NCI-H748 (cell line): ENCODE measurements at regions not wholly inside any gene's neighbourhood (a gene's known extent, or its start where the extent isn't known, plus 50 kb on each side); places are given as distances from the start of the nearest gene placed in this dataset.
A peak's percentile ranks its signal among the peaks of the same experiment; 100 is the strongest.

Experiments used
- DNase-seq: peaks from one replicate; lab custom pipeline; 2025; ENCODE audit not compliant: unreplicated experiment; lab: John Stamatoyannopoulos, UW

GRCh38 chr15:29390051-29390450, 120.4 kb upstream of the NSMCE3 start:
- no peak for DNase-seq

GRCh38 chr15:29386523-29386922, 116.9 kb upstream of the NSMCE3 start:
- no peak for DNase-seq

GRCh38 chr15:29383367-29383766, 113.7 kb upstream of the NSMCE3 start:
- DNase-seq = no peak

GRCh38 chr15:29382862-29383261, 113.2 kb upstream of the NSMCE3 start:
- DNase-seq = no peak

- DNase-seq = no peak
Observed at GRCh38 chr15:29380466-29380865, 110.8 kb upstream of the NSMCE3 start.

GRCh38 chr15:29379647-29380046, 110.0 kb upstream of the NSMCE3 start:
- DNase-seq = no peak

GRCh38 chr15:29377161-29377560, 107.5 kb upstream of the NSMCE3 start:
- DNase-seq = no peak

- DNase-seq = no peak
Observed at GRCh38 chr15:29376590-29376989, 107.0 kb upstream of the NSMCE3 start.

GRCh38 chr15:29369261-29369660, 99.6 kb upstream of the NSMCE3 start:
- no peak for DNase-seq

GRCh38 chr15:29364426-29365078, 94.9 kb upstream of the NSMCE3 start:
- DNase-seq = no peak

GRCh38 chr15:29361560-29361959, 91.9 kb upstream of the NSMCE3 start:
- no peak for DNase-seq

GRCh38 chr15:29360152-29360551, 90.5 kb upstream of the NSMCE3 start:
- no peak for DNase-seq

GRCh38 chr15:29356786-29357185, 87.2 kb upstream of the NSMCE3 start:
- DNase-seq = no peak

- DNase-seq = no peak
Observed at GRCh38 chr15:29355477-29355876, 85.9 kb upstream of the NSMCE3 start.

GRCh38 chr15:29352402-29352801, 82.8 kb upstream of the NSMCE3 start:
- DNase-seq = peak; percentile 40

GRCh38 chr15:29349196-29349595, 79.6 kb upstream of the NSMCE3 start:
- DNase-seq = no peak

- DNase-seq = no peak
Observed at GRCh38 chr15:29348336-29348914, 78.8 kb upstream of the NSMCE3 start.

GRCh38 chr15:29346998-29347397, 77.4 kb upstream of the NSMCE3 start:
- no peak for DNase-seq

- no peak for DNase-seq
Observed at GRCh38 chr15:29345549-29346525, 76.2 kb upstream of the NSMCE3 start.

- DNase-seq = no peak
Observed at GRCh38 chr15:29344474-29344873, 74.9 kb upstream of the NSMCE3 start.

GRCh38 chr15:29343229-29343628, 73.6 kb upstream of the NSMCE3 start:
- no peak for DNase-seq

GRCh38 chr15:29342201-29342600, 72.6 kb upstream of the NSMCE3 start:
- DNase-seq = no peak
